Fibroblast of the aortic adventitia (primary cell): ENCODE measurements at regions not wholly inside any gene's neighbourhood (a gene's known extent, or its start where the extent isn't known, plus 50 kb on each side); places are given as distances from the start of the nearest gene placed in this dataset.

Source experiments
- DNase-seq: peaks from one replicate; pipeline ENCODE4 v3.0.0-alpha.2; 2010; ENCODE audit warnings: low read depth
- H3K4me3 ChIP-seq: 2 replicates; pipeline ENCODE4 v1.5.1; 2011; ENCODE audit warnings: low read depth, mild to moderate bottlenecking, control low read depth, low read length, moderate library complexity
- TF ChIP-seq, protein P1 (sequence below): IDR thresholded peaks from 2 replicates; pipeline ENCODE4 v1.5.1; 2011; ENCODE audit warnings: mild to moderate bottlenecking, low read length, control low read depth, inconsistent platforms; ENCODE audit not compliant: insufficient read depth

GRCh38 chr4:36556984-36557383 lies 275.6 kb downstream of the DTHD1 start:
- no peak overlapping the region for H3K4me3 ChIP-seq
- TF ChIP-seq, protein P1, sequence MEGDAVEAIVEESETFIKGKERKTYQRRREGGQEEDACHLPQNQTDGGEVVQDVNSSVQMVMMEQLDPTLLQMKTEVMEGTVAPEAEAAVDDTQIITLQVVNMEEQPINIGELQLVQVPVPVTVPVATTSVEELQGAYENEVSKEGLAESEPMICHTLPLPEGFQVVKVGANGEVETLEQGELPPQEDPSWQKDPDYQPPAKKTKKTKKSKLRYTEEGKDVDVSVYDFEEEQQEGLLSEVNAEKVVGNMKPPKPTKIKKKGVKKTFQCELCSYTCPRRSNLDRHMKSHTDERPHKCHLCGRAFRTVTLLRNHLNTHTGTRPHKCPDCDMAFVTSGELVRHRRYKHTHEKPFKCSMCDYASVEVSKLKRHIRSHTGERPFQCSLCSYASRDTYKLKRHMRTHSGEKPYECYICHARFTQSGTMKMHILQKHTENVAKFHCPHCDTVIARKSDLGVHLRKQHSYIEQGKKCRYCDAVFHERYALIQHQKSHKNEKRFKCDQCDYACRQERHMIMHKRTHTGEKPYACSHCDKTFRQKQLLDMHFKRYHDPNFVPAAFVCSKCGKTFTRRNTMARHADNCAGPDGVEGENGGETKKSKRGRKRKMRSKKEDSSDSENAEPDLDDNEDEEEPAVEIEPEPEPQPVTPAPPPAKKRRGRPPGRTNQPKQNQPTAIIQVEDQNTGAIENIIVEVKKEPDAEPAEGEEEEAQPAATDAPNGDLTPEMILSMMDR = no peak
- no peak for DNase-seq

DNA sequence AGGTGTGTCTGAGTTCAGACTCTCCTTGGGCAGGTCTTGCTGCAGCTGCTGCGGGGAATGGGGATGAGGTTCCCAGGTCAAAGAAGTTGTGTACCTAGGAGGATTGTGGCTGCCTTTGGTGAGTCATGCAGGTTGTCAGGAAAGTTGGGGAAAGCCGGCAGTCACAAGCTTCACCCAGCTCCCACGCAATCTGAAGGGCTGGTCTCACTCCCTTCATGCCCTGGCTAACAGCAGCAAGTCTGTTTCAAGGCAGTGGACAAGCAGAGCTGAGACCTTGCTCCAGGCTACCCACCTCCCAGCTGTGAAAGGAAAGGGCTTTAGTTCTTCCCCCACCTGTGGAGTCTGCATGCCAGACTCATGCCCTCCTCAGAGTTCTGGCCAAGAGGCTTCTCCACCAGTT lies 287.2 kb downstream of the DTHD1 start:
- H3K4me3 ChIP-seq = no peak overlapping the region
- TF ChIP-seq, protein P1 = no peak
- DNase-seq = no peak

GRCh38 chr4:36573441-36573840 lies 292.0 kb downstream of the DTHD1 start:
- no peak for DNase-seq
- TF ChIP-seq, protein P1 = no peak
- no peak overlapping the region for H3K4me3 ChIP-seq

DNA sequence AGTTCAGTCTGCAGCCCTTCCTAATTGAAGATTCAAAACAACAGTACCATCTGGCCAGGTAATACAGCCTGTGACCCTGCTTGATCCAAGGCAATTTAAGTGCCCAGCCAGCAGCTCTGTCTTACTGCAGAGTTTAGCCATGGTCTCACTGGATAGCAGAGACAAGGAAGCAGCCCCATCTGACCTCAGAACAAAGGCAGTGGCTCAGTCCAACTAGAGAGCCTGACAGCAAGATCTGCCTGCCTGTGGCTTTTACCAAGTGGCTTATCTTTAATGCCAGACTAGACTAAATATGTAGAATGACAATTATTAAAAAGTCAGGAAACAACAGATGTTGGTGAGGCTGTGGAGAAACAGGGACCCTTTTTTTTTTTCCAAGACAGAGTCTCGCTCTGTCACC lies 293.4 kb downstream of the DTHD1 start:
- TF ChIP-seq, protein P1 = no peak
- DNase-seq = no peak
- H3K4me3 ChIP-seq = no peak overlapping the region

DNA sequence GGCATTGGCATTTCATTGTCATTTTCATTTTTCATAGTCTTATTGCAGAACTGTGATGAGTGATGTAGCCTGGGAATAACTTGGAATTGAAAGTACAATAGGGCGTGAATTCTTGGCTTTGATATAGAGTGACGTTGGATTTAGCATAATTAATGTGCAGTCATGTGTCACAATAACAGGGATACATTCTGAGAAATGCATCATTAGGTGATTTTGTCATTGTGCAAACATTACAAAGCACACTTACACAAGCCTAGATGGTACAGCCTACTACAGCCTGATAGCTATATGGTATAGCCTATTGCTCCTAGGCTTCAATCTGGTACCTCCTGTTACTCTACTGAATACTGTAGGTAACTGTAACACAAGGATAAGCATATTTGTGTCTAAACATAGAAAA lies 300.8 kb downstream of the DTHD1 start:
- H3K4me3 ChIP-seq = no peak overlapping the region
- TF ChIP-seq, protein P1 = no peak
- no peak for DNase-seq

DNA sequence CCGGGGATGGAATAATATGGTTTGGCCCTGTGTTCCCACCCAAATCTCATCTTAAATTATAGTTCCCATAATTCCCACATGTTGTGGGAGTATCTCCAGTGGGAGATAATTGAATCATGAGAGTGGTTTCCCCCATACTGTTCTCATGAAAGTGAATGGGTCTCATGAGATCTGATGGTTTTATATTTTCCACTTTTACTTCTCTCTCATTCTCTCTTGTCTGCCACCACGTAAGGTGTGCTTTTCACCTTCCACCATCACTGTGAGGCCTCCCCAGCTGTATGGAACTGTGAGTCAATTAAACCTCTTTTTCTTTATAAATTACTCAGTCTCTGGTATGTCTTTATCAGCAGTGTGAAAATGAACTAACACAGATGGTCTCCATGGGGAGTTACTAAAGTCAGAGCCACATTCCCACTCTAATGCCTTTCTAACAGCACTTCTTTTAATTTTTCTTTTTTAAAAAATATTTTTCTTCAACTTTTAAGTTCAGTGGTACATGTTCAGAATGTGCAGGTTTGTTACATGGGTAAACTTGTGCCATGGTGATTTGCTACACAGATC lies 306.6 kb downstream of the DTHD1 start:
- H3K4me3 ChIP-seq = no peak overlapping the region
- no peak for DNase-seq
- TF ChIP-seq, protein P1 = no peak

DNA sequence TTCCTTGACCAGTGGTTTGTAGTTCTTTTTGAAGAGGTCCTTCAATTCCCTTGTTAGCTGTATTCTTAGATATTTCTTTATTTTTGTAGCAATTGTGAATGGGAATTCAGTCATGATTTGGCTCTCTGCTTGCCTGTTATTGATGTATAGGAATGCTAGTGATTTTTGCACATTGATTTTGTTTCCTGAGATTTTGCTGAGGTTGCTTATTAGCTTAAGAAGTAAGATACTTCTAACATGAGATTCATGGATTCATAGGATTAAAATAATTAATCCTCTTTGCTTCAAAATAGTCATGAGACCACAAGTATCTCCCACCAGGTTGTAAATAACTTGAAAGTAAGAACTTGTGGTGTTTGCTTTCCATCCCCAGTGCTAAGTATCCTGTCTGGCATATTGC lies 308.9 kb downstream of the DTHD1 start:
- TF ChIP-seq, protein P1 = no peak
- DNase-seq = no peak
- no peak overlapping the region for H3K4me3 ChIP-seq
